GM23248 (cell line): ENCODE measurements at regions not wholly inside any gene's neighbourhood (a gene's known extent, or its start where the extent isn't known, plus 50 kb on each side); places are given as distances from the start of the nearest gene placed in this dataset.

Source experiments
- EZH2 ChIP-seq: fragments of 200-600 bp; sonication (generic); IDR thresholded peaks from 2 replicates; pipeline ENCODE4 v1.6.1; 2018; ENCODE audit warnings: antibody characterized with exemption, mild to moderate bottlenecking; ENCODE audit not compliant: insufficient read depth, poor library complexity, severe bottlenecking
- EZH2phosphoT487 ChIP-seq: fragments of 200-600 bp; sonication (generic); IDR thresholded peaks from 2 replicates; pipeline ENCODE4 v1.6.1; 2018; ENCODE audit warnings: antibody characterized with exemption, moderate library complexity, mild to moderate bottlenecking, low read depth; ENCODE audit not compliant: insufficient read depth

GRCh38 chr16:79500866-79501265 lies 99.7 kb downstream of the MAF start:
- TF ChIP-seq EZH2 (no peak), EZH2phosphoT487 (no peak)
